GM12878 (cell line): ENCODE measurements at regions not wholly inside any gene's neighbourhood (a gene's known extent, or its start where the extent isn't known, plus 50 kb on each side); places are given as distances from the start of the nearest gene placed in this dataset.

ENCODE experiments used
- ATAC-seq: fragments of 200-7000 bp; cut with Tn5 transposase; 3 replicates; pipeline ENCODE4 v1.9.1; 2020; ENCODE audit warnings: mild to moderate bottlenecking, moderate library complexity
- BruUV-seq: library from RNA; stranded (reverse); fragments of 400-500 nt; replicated peaks from 2 replicates; lab custom pipeline; 2021; lab: Mats Ljungman, UMichigan
- CTCF ChIA-PET: fragments of 300-600 bp; sonication (Branson Sonifier 250); formaldehyde crosslinking; extraction: SDS; loops from one replicate; lab custom pipeline; 2021; ENCODE audit warnings: inconsistent platforms; lab: Yijun Ruan, JAX
- POLR2A ChIA-PET: fragments of 350-600 bp; formaldehyde crosslinking; extraction: SDS; loops from one replicate; lab custom pipeline; 2021; ENCODE audit warnings: inconsistent platforms; lab: Charles Lee
- RAD21 ChIA-PET: fragments of 300-600 bp; sonication (Branson Sonifier 250); formaldehyde crosslinking; loops from one replicate; lab custom pipeline; 2023; ENCODE audit warnings: antibody characterized with exemption; ENCODE audit not compliant: unreplicated experiment; lab: Charles Lee
- SMC1A ChIA-PET: fragments of 300-600 bp; sonication (Branson Sonifier 250); formaldehyde crosslinking; loops from one replicate; lab custom pipeline; 2023; ENCODE audit not compliant: unreplicated experiment, uncharacterized antibody; lab: Charles Lee
- DNase-seq: peaks from one replicate; pipeline ENCODE4 v3.0.0-alpha.2; 2011; ENCODE audit warnings: low read depth, low spot score
- FAIRE-seq: peaks from 3 replicates; lab custom pipeline; 2011; peaks lifted over from hg19 to GRCh38; lab: Jason Lieb, UNC
- H2AFZ ChIP-seq: 2 replicates; pipeline ENCODE4 v1.6.0; 2011; ENCODE audit warnings: low read depth, low read length, control low read depth; ENCODE audit not compliant: control insufficient read depth
- H3K27ac ChIP-seq: 2 replicates; pipeline ENCODE4 v1.5.1; 2011; ENCODE audit warnings: control low read depth; ENCODE audit not compliant: control insufficient read depth, insufficient read depth
- H3K27me3 ChIP-seq, 2 experiments: replicated peaks in 1 of 2; 2 replicates each; pipeline versions ENCODE4 v1.6.0 to v1.6.1; 2011; ENCODE audit warnings: low read length in 1 of 2; ENCODE audit not compliant: control insufficient read depth in 2 of 2, insufficient read depth in 2 of 2
- H3K36me3 ChIP-seq, 2 experiments: 2 replicates each; pipeline ENCODE4 v1.5.1; 2011; ENCODE audit warnings: low read length in 1 of 2; ENCODE audit not compliant: control insufficient read depth in 2 of 2, insufficient read depth in 2 of 2
- H3K4me1 ChIP-seq: 2 replicates; pipeline ENCODE4 v1.6.1; 2011; ENCODE audit warnings: mild to moderate bottlenecking, low read length, moderate library complexity, mixed read lengths; ENCODE audit not compliant: control insufficient read depth, insufficient read depth
- H3K4me2 ChIP-seq: 2 replicates; pipeline ENCODE4 v1.6.0; 2011; ENCODE audit warnings: control low read depth; ENCODE audit not compliant: control insufficient read depth, insufficient read depth
- H3K4me3 ChIP-seq: fragments of 200-600 bp; sonication (generic); 2 replicates; pipeline ENCODE4 v1.5.1; 2016
- H3K79me2 ChIP-seq: 2 replicates; pipeline ENCODE4 v1.6.0; 2011; ENCODE audit warnings: low read length; ENCODE audit not compliant: control insufficient read depth, insufficient read depth
- H3K9ac ChIP-seq: 2 replicates; pipeline ENCODE4 v1.8.0; 2011; ENCODE audit warnings: low read length, control low read depth, mixed read lengths; ENCODE audit not compliant: control insufficient read depth, insufficient read depth
- H3K9me3 ChIP-seq: replicated peaks from 3 replicates; pipeline ENCODE4 v1.5.1; 2011; ENCODE audit warnings: mild to moderate bottlenecking, low read length; ENCODE audit not compliant: control insufficient read depth, insufficient read depth
- H4K20me1 ChIP-seq: 2 replicates; pipeline ENCODE4 v1.6.0; 2011; ENCODE audit not compliant: control insufficient read depth, insufficient read depth
- GATAD2B ChIP-seq: fragments of 450-650 bp; conservative IDR thresholded peaks from 2 replicates; pipeline ENCODE4 v1.6.1; 2017; ENCODE audit warnings: low read depth, mild to moderate bottlenecking, moderate library complexity
- HSF1 ChIP-seq: fragments of 150-350 bp; IDR thresholded peaks from 2 replicates; pipeline ENCODE4 v1.6.1; 2014; ENCODE audit warnings: mild to moderate bottlenecking, low read depth, low read length
- LARP7 ChIP-seq: fragments of 450-650 bp; IDR thresholded peaks from 2 replicates; pipeline ENCODE4 v1.6.1; 2017; ENCODE audit warnings: mild to moderate bottlenecking
- PKNOX1 ChIP-seq: fragments of 450-650 bp; IDR thresholded peaks from 2 replicates; pipeline ENCODE4 v1.6.1; 2016; ENCODE audit warnings: mild to moderate bottlenecking
- RB1 ChIP-seq: fragments of 450-650 bp; formaldehyde crosslinking; IDR thresholded peaks from 2 replicates; pipeline ENCODE4 v1.6.1; 2017; ENCODE audit warnings: mild to moderate bottlenecking, borderline replicate concordance
- WGBS: methylation state at CpG from one replicate; pipeline ENCODE4 v1.1.6; 2016; ENCODE audit warnings: low lambda C conversion rate; ENCODE audit not compliant: insufficient replicate concordance, insufficient coverage; ENCODE audit errors: missing lambda C conversion rate; 5-methylcytosine and 5-hydroxymethylcytosine counted together
- in situ Hi-C: fragments of 300-500 bp; cut with MboI; formaldehyde crosslinking; loops from 9 replicates; pipeline ENCODE4 v1.14.3; 2018; ENCODE audit warnings: mixed read lengths
- intact Hi-C: fragments of 100-400 bp; cut with micrococcal nuclease; formaldehyde crosslinking; loops from one replicate; pipeline ENCODE4 v1.14.2; 2022; ENCODE audit not compliant: unreplicated experiment

GRCh38 chr2:102977426-102978090, 215.7 kb downstream of the TMEM182 start:
- no peaks in the 10 kb centered on the region; a peak in 1 of 4 replicates for H3K27me3 ChIP-seq
- ChIA-PET CTCF (interaction anchor here (1.3 kb wide), 1 partner anchor 1872 kb away, joined by 8 read pairs; no protein-coding TSS in a partner anchor), RAD21 (interaction anchor here (0.7 kb wide), 1 partner anchor 1378 kb away, joined by 3 read pairs; no protein-coding TSS in a partner anchor), SMC1A (no interaction called here), POLR2A (no interaction called here)
- no peaks in the 10 kb centered on the region for H4K20me1 ChIP-seq
- in situ Hi-C loops (no loop called here), intact Hi-C loops (loop anchor here (5.0 kb wide), 1 partner anchor 180 kb away; no protein-coding TSS in a partner anchor)
- H3K4me3 ChIP-seq: no peak overlapping the region
- no peak for TF ChIP-seq LARP7
- no peak for TF ChIP-seq PKNOX1
- no peak for TF ChIP-seq HSF1
- TF ChIP-seq GATAD2B: no peak
- no peak for TF ChIP-seq RB1
- H2AFZ ChIP-seq: no peak overlapping the region
- FAIRE-seq (no peak), ATAC-seq (no peak), DNase-seq (no peak)
- no peaks in the 10 kb centered on the region for H3K9me3 ChIP-seq
- no TSS peak for BruUV-seq
- H3K27ac ChIP-seq: no peak overlapping the region
- H3K4me1 ChIP-seq: no peaks in the 10 kb centered on the region
- WGBS: 0% methylated on average over 2 of the region's 2 CpGs
- H3K9ac ChIP-seq: no peak overlapping the region
- H3K79me2 ChIP-seq: no peaks in the 10 kb centered on the region
- H3K36me3 ChIP-seq: no peaks in the 10 kb centered on the region
- no peak overlapping the region for H3K4me2 ChIP-seq
